Vagina (tissue), 2 donors: ENCODE measurements at regions not wholly inside any gene's neighbourhood (a gene's known extent, or its start where the extent isn't known, plus 50 kb on each side); places are given as distances from the start of the nearest gene placed in this dataset.

Source experiments
- CTCF ChIP-seq, 3 experiments: fragments of 450-650 bp in 2 of 3; fragments of 200-600 bp in 1 of 3; sonication (generic) in 1 of 3; IDR thresholded peaks; one replicate each; pipeline ENCODE4 v1.5.1; 2017 to 2019; ENCODE audit warnings: antibody characterized with exemption in 3 of 3, mild to moderate bottlenecking in 2 of 3, moderate library complexity in 2 of 3
- POLR2A ChIP-seq, 2 donors: fragments of 450-650 bp; IDR thresholded peaks; one replicate each; pipeline ENCODE4 v1.6.1; 2017; ENCODE audit warnings: antibody characterized with exemption in 2 of 2, mild to moderate bottlenecking in 2 of 2, moderate library complexity in 2 of 2
- POLR2AphosphoS5 ChIP-seq, 2 donors: sonication (generic); formaldehyde crosslinking; IDR thresholded peaks; one replicate each; pipeline ENCODE4 v1.9.0; 2017; ENCODE audit warnings: antibody characterized with exemption in 2 of 2, mild to moderate bottlenecking in 2 of 2, low read depth in 1 of 2; ENCODE audit not compliant: insufficient read depth in 1 of 2

GRCh38 chr10:85262992-85263391 lies 934.6 kb downstream of the CCSER2 start:
- TF ChIP-seq CTCF (IDR thresholded peaks at IDR 0.05) (no peak), POLR2A (IDR thresholded peaks at IDR 0.05) (no peak), POLR2AphosphoS5 (IDR thresholded peaks at IDR 0.05; ENCODE audit: insufficient read depth in 1 of 2, low read depth in 1 of 2) (no peak)
